NCI-H748 (cell line): ENCODE measurements at regions not wholly inside any gene's neighbourhood (a gene's known extent, or its start where the extent isn't known, plus 50 kb on each side); places are given as distances from the start of the nearest gene placed in this dataset.

ENCODE experiments used
- DNase-seq: peaks from one replicate; lab custom pipeline; 2025; ENCODE audit not compliant: unreplicated experiment; lab: John Stamatoyannopoulos, UW

- no peak for DNase-seq
These were observed 52.0 kb upstream of the GATA5 start for GRCh38 chr20:62527781-62528180.

GRCh38 chr20:62528983-62529891 is 53.4 kb upstream of the GATA5 start:
- no peak for DNase-seq

- no peak for DNase-seq
These were observed 54.3 kb upstream of the GATA5 start for GRCh38 chr20:62529896-62530642.

- DNase-seq: no peak
These were observed 54.8 kb upstream of the GATA5 start for GRCh38 chr20:62530643-62531032.

GRCh38 chr20:62531046-62531838 is 55.4 kb upstream of the GATA5 start:
- no peak for DNase-seq

- no peak for DNase-seq
These were observed 57.1 kb upstream of the GATA5 start for GRCh38 chr20:62532921-62533320.

- DNase-seq: no peak
These were observed 58.0 kb upstream of the GATA5 start for GRCh38 chr20:62533591-62534495.

- DNase-seq: no peak
These were observed 58.9 kb upstream of the GATA5 start for GRCh38 chr20:62534526-62535221.

GRCh38 chr20:62535282-62535811 is 59.6 kb upstream of the GATA5 start:
- DNase-seq: no peak

- no peak for DNase-seq
These were observed 60.2 kb upstream of the GATA5 start for GRCh38 chr20:62535964-62536363.

- no peak for DNase-seq
These were observed 61.1 kb upstream of the GATA5 start for GRCh38 chr20:62536871-62537401.

GRCh38 chr20:62537649-62538292 is 62.0 kb upstream of the GATA5 start:
- no peak for DNase-seq

GRCh38 chr20:62539198-62540045 is 63.6 kb upstream of the GATA5 start:
- DNase-seq: no peak

GRCh38 chr20:62540504-62540903 is 64.7 kb upstream of the GATA5 start:
- DNase-seq: no peak

- DNase-seq: no peak
These were observed 67.1 kb upstream of the GATA5 start for GRCh38 chr20:62542862-62543261.

GRCh38 chr20:62543470-62544302 is 67.9 kb upstream of the GATA5 start:
- no peak for DNase-seq

- no peak for DNase-seq
These were observed 68.8 kb upstream of the GATA5 start for GRCh38 chr20:62544505-62545055.
